HG02588 (cell line): ENCODE measurements at regions not wholly inside any gene's neighbourhood (a gene's known extent, or its start where the extent isn't known, plus 50 kb on each side); places are given as distances from the start of the nearest gene placed in this dataset.

Source experiments
- ATAC-seq: cut with Tn5 transposase; IDR thresholded peaks from one replicate; pipeline ENCODE4 v1.9.1; 2021; ENCODE audit warnings: mild to moderate bottlenecking, moderate library complexity; ENCODE audit not compliant: unreplicated experiment

- no peak for ATAC-seq
These were observed 771.7 kb downstream of the IGSF11 start for GRCh38 chr3:118262800-118263402.

DNA sequence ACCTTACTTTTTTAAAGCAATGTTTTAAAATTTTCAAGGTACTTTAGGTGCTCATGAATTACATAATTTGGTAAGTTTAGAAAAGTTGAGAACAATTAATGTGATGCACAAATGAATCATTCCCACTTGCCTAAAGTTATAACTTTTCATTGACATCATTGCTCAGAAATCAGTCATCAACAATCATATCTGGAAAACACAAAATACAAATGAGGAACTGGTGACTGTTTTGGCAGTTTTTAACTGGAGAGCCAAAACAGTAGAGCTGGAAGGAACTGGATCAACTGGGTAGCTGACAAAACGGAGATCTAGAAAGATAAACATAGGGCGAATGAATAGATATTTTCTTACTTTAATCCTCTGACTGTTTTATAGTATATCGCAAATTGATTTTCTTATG is 767.1 kb downstream of the IGSF11 start:
- ATAC-seq: no peak

DNA sequence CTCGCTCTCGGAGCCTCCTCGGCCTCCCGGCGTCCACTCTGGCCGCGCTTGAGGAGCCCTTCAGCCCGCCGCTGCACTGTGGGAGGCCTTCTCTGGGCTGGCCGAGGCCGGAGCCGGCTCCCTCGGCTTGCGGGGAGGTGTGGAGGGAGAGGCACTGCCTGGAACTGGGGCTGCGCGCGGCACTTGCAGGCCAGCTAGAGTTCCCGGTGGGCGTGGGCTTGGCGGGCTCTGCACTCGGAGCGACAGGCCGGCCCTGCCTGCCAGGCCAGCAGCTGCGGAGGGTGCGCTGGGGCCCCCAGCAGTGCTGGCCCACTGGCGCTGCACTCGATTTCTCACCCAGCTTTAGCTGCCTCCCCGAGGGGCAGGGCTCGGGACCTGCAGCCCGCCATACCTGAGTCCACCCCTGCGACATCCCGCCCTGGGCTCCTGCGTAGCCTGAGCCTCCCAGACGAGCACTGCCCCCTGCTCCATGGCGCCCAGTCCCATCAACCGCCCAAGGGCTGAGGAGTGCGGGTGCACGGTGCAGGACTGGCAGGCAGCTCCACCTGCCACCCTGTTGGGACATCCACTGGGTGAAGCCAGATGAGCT is 765.0 kb downstream of the IGSF11 start:
- ATAC-seq: no peak

DNA sequence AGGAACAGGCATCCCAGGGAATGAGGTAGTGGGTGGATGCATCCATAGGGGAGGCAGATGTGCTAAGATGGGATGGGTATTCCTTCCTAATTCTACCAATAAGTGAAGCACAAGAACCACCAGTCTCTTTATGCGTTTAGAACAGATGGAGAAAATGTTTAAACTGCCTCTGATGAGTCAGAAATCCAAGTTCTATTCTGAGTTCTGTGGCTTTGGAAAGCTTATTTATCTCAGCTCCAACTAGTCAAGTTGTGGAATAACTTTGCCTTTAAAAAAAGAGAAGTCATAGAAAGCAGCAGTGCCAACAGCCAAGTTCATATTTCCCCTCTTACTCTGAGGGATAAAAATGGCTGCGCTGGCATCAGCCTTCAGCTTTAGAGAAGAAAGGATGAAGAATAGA is 761.7 kb downstream of the IGSF11 start:
- no peak for ATAC-seq

DNA sequence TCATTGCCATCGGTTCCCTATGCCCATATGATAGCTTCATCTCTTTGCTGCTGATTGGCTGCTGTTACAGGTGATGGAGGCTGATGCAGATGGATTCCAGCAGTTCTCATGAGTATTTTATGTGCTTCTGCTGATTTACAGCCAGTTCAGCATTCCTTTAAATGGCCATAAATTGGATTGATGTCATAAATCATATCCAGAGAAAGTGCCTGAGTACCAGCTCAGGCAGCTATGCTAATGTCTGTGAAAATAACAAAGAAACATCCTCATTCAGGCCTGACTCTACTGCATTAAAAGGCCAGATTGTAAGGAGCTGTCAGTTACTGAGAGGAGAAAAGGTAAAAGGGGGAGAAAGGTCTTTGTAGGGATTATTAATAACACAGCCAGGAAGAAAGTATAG is 756.8 kb downstream of the IGSF11 start:
- ATAC-seq: no peak

DNA sequence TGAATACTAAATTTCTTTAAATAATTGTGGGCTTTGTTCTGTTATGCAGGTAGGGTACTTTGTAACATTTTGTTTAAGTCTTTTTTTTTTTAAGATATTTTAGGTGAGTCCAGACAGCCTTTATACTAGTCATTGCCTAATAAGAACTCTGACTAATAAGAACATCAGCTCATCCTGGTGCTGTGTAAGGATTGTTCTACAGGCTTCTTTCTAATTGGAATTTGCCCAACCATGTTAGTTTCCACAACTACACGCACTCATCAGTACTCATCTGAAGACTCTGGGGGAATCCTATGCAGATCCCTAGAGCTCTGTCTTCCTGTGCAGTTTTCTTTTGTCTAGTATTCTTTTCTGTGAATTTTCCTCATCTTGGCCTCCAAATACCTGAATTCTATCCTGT is 741.8 kb downstream of the IGSF11 start:
- ATAC-seq: no peak

- no peak for ATAC-seq
These were observed 736.5 kb downstream of the IGSF11 start for GRCh38 chr3:118298133-118298532.

DNA sequence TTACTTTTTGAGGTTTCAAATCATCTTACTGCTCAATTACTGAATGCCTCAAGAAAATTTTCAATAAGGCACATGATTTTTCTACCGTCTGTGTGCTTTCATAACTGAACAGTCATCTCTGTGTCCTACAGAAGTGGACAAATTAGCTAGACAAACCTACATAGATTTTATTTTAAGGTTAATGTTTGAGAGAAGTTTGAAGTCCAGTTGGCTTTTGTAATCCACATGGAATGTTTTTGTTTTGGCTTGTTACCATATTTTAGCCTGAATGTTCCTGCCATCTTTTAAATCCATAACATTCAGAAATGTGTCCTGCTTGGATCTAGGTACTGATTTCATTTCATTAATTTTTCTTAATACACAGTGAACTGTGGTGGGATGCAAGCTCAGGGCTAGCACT is 730.1 kb downstream of the IGSF11 start:
- no peak for ATAC-seq

DNA sequence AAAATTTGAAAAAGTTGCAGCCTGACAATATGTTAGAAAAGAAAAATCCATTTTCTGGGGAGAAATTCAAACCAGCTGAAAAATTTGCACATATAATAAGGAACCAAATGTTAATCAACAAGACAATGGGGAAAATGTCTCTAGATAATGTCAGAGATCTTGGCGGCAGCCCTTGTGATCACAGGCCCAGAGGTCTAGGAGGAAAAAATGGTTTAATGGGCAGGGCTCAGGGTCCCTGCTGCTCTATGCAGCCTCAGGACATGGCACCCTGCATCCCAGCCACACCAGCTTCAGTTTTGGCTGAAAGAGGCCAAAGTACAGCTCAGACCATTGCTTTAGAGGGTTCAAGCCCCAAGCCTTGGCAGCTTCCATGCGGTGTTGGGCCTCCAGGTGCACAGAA is 701.9 kb downstream of the IGSF11 start:
- no peak for ATAC-seq

DNA sequence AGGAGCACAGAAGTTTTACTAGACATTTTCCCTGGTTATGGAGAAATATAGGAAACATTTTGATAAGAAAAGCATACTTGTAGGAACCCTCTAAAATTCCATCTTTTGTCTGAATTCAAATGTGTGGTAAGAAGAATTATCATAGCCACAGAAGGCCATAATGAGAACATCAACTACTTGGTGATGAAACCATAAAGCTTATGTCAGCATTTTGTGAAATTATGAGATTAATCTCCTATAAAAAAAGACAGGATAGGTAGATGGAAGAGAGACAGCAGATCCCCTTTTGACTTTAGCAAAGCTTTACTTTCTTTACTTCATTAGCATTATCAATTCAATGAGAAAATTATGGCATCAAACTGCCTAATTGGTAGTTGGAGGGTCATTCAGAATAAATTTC is 697.0 kb downstream of the IGSF11 start:
- ATAC-seq: no peak

DNA sequence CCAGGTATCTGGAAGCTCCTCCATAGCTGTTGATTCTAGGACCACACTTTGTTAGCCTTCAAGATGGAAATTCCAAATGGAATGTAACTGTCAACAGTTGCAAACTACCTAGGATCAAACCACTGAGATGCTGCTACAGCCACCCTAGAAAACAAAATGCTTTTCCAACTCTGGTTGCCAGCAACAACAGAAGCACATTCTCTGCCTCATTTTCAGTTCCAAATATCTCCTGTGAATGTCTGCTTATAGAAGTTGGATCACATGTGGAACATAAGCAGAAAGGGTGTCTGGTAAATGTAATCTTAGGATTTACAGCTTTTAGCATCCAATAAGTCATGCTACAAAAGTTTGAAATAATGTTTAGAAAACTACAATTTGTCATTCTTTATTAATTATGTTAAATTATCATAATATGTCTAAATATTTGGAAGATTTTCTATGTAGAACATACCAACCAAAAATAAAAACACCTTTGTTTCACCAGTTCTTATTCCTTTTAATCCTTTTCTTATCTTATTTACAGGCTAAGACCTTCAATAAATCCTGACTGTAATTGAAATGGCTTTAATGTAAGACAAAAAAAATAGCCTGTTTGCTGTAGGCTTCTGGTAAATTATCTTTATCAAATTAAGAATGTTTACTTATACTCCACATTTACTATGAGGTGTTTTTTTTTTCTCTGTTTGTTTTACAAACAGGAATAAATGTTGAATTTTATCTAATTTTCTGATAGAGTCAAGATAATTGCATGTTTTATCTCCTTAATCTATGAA is 687.1 kb downstream of the IGSF11 start:
- ATAC-seq: no peak

GRCh38 chr3:118348169-118348557 is 686.5 kb downstream of the IGSF11 start:
- no peak for ATAC-seq

DNA sequence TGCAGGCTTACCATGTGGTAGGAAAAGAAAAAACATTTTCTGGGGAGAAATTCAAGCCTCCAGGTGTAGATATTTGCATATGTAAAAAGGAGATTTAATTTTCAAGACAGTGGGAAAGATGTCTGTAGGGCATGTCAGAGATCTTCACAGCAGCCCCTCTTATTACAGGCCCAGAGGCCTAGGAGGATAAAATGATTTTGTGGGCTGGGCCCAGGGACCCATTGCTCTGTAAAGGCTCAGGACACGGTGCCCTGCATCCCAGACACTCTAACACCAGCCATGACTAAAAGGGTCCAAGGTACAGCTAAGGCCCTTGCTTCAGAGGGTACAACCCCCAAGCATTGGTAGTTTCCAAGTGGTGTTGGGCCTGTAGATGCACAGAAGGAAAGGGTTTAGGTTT is 680.1 kb downstream of the IGSF11 start:
- ATAC-seq: no peak

- ATAC-seq: no peak
These were observed 664.7 kb downstream of the IGSF11 start for GRCh38 chr3:118369892-118370491.

DNA sequence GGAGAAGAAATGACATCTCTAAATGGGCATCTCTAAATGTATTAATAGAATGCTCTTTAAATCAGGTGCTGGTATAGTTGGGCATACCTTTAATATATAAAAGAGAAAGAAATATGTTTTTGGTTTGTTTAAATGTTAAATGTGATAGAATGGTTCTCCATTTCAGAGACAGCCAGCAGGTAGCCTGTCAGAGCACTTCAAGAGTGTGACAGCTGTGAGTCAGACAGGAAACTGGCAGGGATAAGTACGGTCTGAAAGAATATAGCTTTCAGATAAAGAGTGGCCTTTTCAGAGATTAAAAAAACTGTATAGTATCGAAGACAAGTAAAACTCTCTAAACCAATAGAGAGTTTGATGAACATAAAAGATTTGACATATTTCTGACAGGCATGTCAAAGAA is 654.1 kb downstream of the IGSF11 start:
- ATAC-seq: no peak

GRCh38 chr3:118396491-118396890 is 638.2 kb downstream of the IGSF11 start:
- ATAC-seq: no peak

- ATAC-seq: no peak
These were observed 634.6 kb downstream of the IGSF11 start for GRCh38 chr3:118400086-118400485.

DNA sequence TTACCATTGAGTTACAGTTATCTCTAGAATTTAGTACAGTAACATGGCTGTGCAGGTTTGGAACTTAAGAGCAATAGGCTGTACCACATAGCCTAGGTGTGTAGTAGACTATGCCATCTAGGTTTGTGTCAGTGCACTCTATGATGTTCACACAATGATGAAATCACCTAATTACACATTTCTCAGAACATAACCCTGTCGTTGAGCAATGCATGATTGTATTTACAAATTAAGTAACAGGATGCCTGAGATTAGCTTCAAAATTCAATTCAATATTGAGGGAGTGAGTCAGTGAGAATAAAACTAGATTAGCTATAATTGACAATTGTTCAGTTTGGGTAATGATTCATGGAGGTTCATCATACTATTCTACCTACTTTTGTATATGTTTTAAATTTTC is 633.8 kb downstream of the IGSF11 start:
- no peak for ATAC-seq

DNA sequence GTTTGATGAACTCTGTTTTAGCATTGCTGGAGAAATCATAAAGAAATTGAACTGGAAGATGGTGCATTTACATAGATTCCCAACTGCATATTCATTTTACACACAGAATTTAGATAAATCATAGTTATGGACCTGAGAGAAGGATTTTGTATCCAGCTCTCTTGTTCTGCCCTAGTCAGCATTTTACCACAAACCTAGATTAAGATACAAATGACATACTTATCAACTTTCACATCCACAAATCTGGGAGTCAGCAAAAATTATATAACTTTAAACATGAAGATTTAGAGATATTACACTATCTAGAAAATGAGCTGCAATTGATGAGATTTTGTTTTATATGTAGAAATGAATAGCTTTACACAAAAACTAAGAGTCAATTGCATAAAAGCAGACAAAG is 632.8 kb downstream of the IGSF11 start:
- ATAC-seq: no peak

GRCh38 chr3:118402971-118403370 is 631.7 kb downstream of the IGSF11 start:
- no peak for ATAC-seq

DNA sequence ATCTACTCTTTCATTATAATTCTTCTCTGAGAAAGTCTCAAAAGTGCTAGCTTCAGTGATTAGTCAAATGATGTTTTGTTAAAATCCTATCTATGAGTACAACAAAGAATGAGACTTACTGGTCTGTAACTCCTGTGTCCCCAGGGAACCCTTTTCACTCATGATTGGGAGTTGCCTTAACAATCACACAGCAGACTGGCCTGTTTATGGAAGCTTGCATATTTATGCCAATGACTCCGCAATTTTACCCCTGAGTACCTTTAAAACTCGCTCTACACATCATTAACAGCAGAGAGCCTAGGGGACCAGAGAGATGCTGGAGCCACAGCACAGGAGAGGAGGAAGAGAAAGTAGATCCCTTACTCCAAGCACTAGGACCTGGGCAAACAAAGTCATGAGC is 628.1 kb downstream of the IGSF11 start:
- no peak for ATAC-seq

GRCh38 chr3:118408431-118408830 is 626.2 kb downstream of the IGSF11 start:
- no peak for ATAC-seq
